ENCODE measurements at regions not wholly inside any gene's neighbourhood (a gene's known extent, or its start where the extent isn't known, plus 50 kb on each side); places are given as distances from the start of the nearest gene placed in this dataset.

DNA sequence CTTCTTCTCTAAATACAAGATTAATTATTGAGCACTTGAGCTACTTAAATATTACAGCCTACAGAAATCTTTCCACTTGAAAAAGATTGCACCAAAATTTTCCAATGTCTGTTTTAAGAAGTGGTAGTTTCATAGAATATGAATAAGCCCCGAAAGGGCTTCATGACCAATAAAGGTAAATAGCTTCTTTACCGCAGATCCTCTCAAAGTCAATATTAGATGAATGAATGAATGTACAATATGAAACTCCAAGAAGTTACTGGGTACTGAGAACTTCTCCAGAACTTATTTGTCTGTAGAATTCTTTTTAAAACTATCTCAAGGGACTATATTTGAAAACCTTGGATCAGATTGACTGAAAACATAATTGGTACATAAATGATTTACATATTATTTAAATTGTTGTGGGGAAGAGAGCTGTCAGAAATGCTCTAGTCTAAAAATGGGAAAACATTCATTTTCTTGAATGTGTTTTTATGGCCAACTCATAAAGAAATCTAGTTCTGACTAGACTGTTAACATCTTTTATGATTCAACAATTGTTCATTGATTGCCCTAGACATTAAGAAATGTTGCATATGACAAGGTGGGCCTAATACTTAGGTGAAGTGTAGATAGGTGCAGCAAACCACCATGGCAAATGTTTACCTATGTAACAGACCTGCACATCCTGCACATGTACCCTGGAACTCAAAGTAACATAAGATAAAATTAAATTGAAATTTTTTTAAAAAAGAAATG, 227.0 kb downstream of the SPRY2 start:
- Histone ChIP-seq H3K9ac (ENCODE audit: low read depth in 1 of 2, low read length in 2 of 2) (no peak overlapping the region), H3K9me3 (ENCODE audit: control insufficient read depth in 4 of 4, low read length in 3 of 4) (no peaks in the 10 kb centered on the region), H3K27me3 (ENCODE audit: control insufficient read depth in 4 of 4, insufficient read depth in 4 of 4, low read length in 3 of 4) (no peaks in the 10 kb centered on the region), H3K27ac (ENCODE audit: low read depth in 1 of 2, low read length in 2 of 2) (no peak overlapping the region), H3K4me1 (ENCODE audit: control insufficient read depth in 4 of 4, insufficient read depth in 4 of 4, low read length in 3 of 4) (no peaks in the 10 kb centered on the region), H3K36me3 (ENCODE audit: control insufficient read depth in 4 of 4, insufficient read depth in 3 of 4, low read depth in 1 of 4, low read length in 3 of 4) (no peaks in the 10 kb centered on the region), H3K4me3 (ENCODE audit: low read depth in 1 of 3, low read length in 3 of 3) (no peak overlapping the region)
- no peak for DNase-seq (ENCODE audit: low spot score)
- TF ChIP-seq, protein P1, sequence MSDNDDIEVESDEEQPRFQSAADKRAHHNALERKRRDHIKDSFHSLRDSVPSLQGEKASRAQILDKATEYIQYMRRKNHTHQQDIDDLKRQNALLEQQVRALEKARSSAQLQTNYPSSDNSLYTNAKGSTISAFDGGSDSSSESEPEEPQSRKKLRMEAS (IDR thresholded peaks at IDR 0.05), result no peak
- TF ChIP-seq, protein P2, sequence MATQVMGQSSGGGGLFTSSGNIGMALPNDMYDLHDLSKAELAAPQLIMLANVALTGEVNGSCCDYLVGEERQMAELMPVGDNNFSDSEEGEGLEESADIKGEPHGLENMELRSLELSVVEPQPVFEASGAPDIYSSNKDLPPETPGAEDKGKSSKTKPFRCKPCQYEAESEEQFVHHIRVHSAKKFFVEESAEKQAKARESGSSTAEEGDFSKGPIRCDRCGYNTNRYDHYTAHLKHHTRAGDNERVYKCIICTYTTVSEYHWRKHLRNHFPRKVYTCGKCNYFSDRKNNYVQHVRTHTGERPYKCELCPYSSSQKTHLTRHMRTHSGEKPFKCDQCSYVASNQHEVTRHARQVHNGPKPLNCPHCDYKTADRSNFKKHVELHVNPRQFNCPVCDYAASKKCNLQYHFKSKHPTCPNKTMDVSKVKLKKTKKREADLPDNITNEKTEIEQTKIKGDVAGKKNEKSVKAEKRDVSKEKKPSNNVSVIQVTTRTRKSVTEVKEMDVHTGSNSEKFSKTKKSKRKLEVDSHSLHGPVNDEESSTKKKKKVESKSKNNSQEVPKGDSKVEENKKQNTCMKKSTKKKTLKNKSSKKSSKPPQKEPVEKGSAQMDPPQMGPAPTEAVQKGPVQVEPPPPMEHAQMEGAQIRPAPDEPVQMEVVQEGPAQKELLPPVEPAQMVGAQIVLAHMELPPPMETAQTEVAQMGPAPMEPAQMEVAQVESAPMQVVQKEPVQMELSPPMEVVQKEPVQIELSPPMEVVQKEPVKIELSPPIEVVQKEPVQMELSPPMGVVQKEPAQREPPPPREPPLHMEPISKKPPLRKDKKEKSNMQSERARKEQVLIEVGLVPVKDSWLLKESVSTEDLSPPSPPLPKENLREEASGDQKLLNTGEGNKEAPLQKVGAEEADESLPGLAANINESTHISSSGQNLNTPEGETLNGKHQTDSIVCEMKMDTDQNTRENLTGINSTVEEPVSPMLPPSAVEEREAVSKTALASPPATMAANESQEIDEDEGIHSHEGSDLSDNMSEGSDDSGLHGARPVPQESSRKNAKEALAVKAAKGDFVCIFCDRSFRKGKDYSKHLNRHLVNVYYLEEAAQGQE (IDR thresholded peaks at IDR 0.05), result no peak
- TF ChIP-seq RXRA (IDR thresholded peaks at IDR 0.05), result no peak
- TF ChIP-seq, protein P3, sequence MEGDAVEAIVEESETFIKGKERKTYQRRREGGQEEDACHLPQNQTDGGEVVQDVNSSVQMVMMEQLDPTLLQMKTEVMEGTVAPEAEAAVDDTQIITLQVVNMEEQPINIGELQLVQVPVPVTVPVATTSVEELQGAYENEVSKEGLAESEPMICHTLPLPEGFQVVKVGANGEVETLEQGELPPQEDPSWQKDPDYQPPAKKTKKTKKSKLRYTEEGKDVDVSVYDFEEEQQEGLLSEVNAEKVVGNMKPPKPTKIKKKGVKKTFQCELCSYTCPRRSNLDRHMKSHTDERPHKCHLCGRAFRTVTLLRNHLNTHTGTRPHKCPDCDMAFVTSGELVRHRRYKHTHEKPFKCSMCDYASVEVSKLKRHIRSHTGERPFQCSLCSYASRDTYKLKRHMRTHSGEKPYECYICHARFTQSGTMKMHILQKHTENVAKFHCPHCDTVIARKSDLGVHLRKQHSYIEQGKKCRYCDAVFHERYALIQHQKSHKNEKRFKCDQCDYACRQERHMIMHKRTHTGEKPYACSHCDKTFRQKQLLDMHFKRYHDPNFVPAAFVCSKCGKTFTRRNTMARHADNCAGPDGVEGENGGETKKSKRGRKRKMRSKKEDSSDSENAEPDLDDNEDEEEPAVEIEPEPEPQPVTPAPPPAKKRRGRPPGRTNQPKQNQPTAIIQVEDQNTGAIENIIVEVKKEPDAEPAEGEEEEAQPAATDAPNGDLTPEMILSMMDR (IDR thresholded peaks at IDR 0.05; ENCODE audit: low read depth, low read length, missing input control), result no peak
- no peak for TF ChIP-seq FOXA2 (IDR thresholded peaks at IDR 0.05)
- no peak for TF ChIP-seq NR2F2 (IDR thresholded peaks at IDR 0.05)
- TF ChIP-seq GABPA (IDR thresholded peaks at IDR 0.05 in 1 of 2, conservative IDR thresholded peaks at IDR 0.05 in 1 of 2), result no peak
- TF ChIP-seq FOXA1 (IDR thresholded peaks at IDR 0.05), result no peak
- no peak for TF ChIP-seq JUND (IDR thresholded peaks at IDR 0.05)
- no peak for TF ChIP-seq HNF4A (conservative IDR thresholded peaks at IDR 0.05)
- no peak for TF ChIP-seq SP1 (IDR thresholded peaks at IDR 0.05)
- TF ChIP-seq EGR1 (IDR thresholded peaks at IDR 0.05; ENCODE audit: low read depth in 2 of 2), result no peak
- TF ChIP-seq, protein P4, sequence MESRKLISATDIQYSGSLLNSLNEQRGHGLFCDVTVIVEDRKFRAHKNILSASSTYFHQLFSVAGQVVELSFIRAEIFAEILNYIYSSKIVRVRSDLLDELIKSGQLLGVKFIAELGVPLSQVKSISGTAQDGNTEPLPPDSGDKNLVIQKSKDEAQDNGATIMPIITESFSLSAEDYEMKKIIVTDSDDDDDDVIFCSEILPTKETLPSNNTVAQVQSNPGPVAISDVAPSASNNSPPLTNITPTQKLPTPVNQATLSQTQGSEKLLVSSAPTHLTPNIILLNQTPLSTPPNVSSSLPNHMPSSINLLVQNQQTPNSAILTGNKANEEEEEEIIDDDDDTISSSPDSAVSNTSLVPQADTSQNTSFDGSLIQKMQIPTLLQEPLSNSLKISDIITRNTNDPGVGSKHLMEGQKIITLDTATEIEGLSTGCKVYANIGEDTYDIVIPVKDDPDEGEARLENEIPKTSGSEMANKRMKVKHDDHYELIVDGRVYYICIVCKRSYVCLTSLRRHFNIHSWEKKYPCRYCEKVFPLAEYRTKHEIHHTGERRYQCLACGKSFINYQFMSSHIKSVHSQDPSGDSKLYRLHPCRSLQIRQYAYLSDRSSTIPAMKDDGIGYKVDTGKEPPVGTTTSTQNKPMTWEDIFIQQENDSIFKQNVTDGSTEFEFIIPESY (IDR thresholded peaks at IDR 0.05), result no peak
- no peak for TF ChIP-seq HNF4G (IDR thresholded peaks at IDR 0.05)
- 95% methylated on average over 2 of the region's 2 CpGs for WGBS

DNA sequence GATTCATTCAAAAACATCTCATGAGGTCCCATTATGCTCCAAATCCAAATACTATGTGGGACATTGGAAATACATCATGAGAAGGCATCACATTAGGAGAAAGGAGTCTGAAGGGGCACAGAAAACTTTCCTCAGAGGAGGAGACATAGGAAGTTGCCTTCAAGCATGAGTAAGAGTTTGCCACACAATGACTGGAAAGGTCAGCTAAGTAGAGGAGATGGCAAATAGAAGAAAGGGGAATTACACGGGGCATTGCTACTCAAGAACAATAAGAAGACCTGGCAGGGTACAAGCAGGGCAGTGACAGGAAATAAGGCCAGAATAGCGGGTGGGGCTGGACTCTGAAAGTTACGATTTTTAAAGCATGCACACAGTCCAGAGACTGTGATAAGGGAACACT, 231.6 kb downstream of the SPRY2 start:
- Histone ChIP-seq H3K36me3 (ENCODE audit: control insufficient read depth in 4 of 4, insufficient read depth in 3 of 4, low read depth in 1 of 4, low read length in 3 of 4) (no peaks in the 10 kb centered on the region), H3K27me3 (ENCODE audit: control insufficient read depth in 4 of 4, insufficient read depth in 4 of 4, low read length in 3 of 4) (no peaks in the 10 kb centered on the region), H3K27ac (ENCODE audit: low read depth in 1 of 2, low read length in 2 of 2) (no peak overlapping the region), H3K4me1 (ENCODE audit: control insufficient read depth in 4 of 4, insufficient read depth in 4 of 4, low read length in 3 of 4) (no peaks in the 10 kb centered on the region), H3K9ac (ENCODE audit: low read depth in 1 of 2, low read length in 2 of 2) (no peak overlapping the region), H3K4me3 (ENCODE audit: low read depth in 1 of 3, low read length in 3 of 3) (no peak overlapping the region), H3K9me3 (ENCODE audit: control insufficient read depth in 4 of 4, low read length in 3 of 4) (no peaks in the 10 kb centered on the region)
- 72% methylated on average over 3 of the region's 3 CpGs for WGBS
- no peak for DNase-seq (ENCODE audit: low spot score)
- TF ChIP-seq RXRA (IDR thresholded peaks at IDR 0.05), result no peak
- TF ChIP-seq NR2F2 (IDR thresholded peaks at IDR 0.05), result no peak
- no peak for TF ChIP-seq JUND (IDR thresholded peaks at IDR 0.05)
- TF ChIP-seq, protein P1 (IDR thresholded peaks at IDR 0.05), result no peak
- TF ChIP-seq HNF4A (conservative IDR thresholded peaks at IDR 0.05), result no peak
- TF ChIP-seq FOXA1 (IDR thresholded peaks at IDR 0.05), result no peak
- TF ChIP-seq, protein P4 (IDR thresholded peaks at IDR 0.05), result no peak
- no peak for TF ChIP-seq EGR1 (IDR thresholded peaks at IDR 0.05; ENCODE audit: low read depth in 2 of 2)
- TF ChIP-seq TAF1 (conservative IDR thresholded peaks at IDR 0.05), result no peak
- TF ChIP-seq, protein P5, sequence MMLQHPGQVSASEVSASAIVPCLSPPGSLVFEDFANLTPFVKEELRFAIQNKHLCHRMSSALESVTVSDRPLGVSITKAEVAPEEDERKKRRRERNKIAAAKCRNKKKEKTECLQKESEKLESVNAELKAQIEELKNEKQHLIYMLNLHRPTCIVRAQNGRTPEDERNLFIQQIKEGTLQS (IDR thresholded peaks at IDR 0.05), result no peak
- no peak for TF ChIP-seq RAD21 (IDR thresholded peaks at IDR 0.05)
- no peak for TF ChIP-seq YY1 (IDR thresholded peaks at IDR 0.05)
- no peak for TF ChIP-seq GABPA (IDR thresholded peaks at IDR 0.05 in 1 of 2, conservative IDR thresholded peaks at IDR 0.05 in 1 of 2)
- TF ChIP-seq FOXA2 (IDR thresholded peaks at IDR 0.05), result no peak
- TF ChIP-seq, protein P3 (IDR thresholded peaks at IDR 0.05; ENCODE audit: low read depth, low read length, missing input control), result no peak
- TF ChIP-seq SP1 (IDR thresholded peaks at IDR 0.05), result no peak

Measured in liver (tissue), 8 donors.